HepG2 (cell line): ENCODE measurements at regions not wholly inside any gene's neighbourhood (a gene's known extent, or its start where the extent isn't known, plus 50 kb on each side); places are given as distances from the start of the nearest gene placed in this dataset.

Experiments used
- ATAC-seq: fragments of 200-7000 bp; cut with Tn5 transposase; 3 replicates; pipeline ENCODE4 v1.9.1; 2020; ENCODE audit warnings: mild to moderate bottlenecking, moderate library complexity
- BruUV-seq: library from RNA; stranded (reverse); fragments of 400-500 nt; replicated peaks from 2 replicates; lab custom pipeline; 2021; lab: Mats Ljungman, UMichigan
- CTCF ChIA-PET: fragments of 300-600 bp; formaldehyde crosslinking; extraction: SDS; loops from one replicate; lab custom pipeline; 2021; ENCODE audit warnings: low total read pairs, inconsistent platforms, low intra/inter-chr PET ratio; lab: Yijun Ruan, JAX
- POLR2A ChIA-PET: fragments of 350-600 bp; sonication (Branson Sonifier 250); formaldehyde crosslinking; loops from one replicate; lab custom pipeline; 2020; ENCODE audit warnings: antibody characterized with exemption, inconsistent platforms; lab: Yijun Ruan, JAX
- DNase-seq: peaks from one replicate; pipeline ENCODE4 v3.0.0-alpha.2; 2015; ENCODE audit warnings: low spot score
- FAIRE-seq: peaks from 3 replicates; lab custom pipeline; 2011; peaks lifted over from hg19 to GRCh38; lab: Jason Lieb, UNC
- H2AFZ ChIP-seq: one replicate; pipeline ENCODE4 v1.6.1; 2011; ENCODE audit warnings: low read length, inconsistent platforms
- H3K27ac ChIP-seq: fragments of 300-600 bp; 3 replicates; pipeline ENCODE4 v1.8.0; 2011; ENCODE audit warnings: mixed run types, mild to moderate bottlenecking, mixed read lengths, low read length, inconsistent platforms; ENCODE audit not compliant: insufficient read depth; ENCODE audit errors: extremely low read length
- H3K27me3 ChIP-seq, 2 experiments: fragments of 200-600 bp in 1 of 2; 2 replicates in 1 of 2; 3 replicates in 1 of 2; pipeline versions ENCODE4 v1.6.0 to v1.8.0; 2011; ENCODE audit warnings: low read length in 2 of 2, mild to moderate bottlenecking in 2 of 2, moderate library complexity in 2 of 2, inconsistent platforms in 1 of 2; ENCODE audit not compliant: insufficient read depth in 2 of 2, control insufficient read depth in 1 of 2
- H3K36me3 ChIP-seq, 2 experiments: fragments of 200-600 bp in 1 of 2; replicated peaks in 1 of 2; 2 replicates in 1 of 2; 3 replicates in 1 of 2; pipeline versions ENCODE4 v1.5.1 to v1.8.0; 2011; ENCODE audit warnings: low read length in 2 of 2, inconsistent platforms in 1 of 2; ENCODE audit not compliant: insufficient read depth in 2 of 2, control insufficient read depth in 1 of 2
- H3K4me1 ChIP-seq: 2 replicates; pipeline ENCODE4 v1.5.1; 2012; ENCODE audit warnings: low read length, inconsistent platforms; ENCODE audit not compliant: insufficient read depth
- H3K4me2 ChIP-seq: 2 replicates; pipeline ENCODE4 v1.6.0; 2011; ENCODE audit warnings: low read depth, low read length, inconsistent platforms
- H3K4me3 ChIP-seq, 3 experiments: fragments of 200-600 bp in 1 of 3; sonication (generic), shearing (Covaris generic) in 1 of 3; replicated peaks in 1 of 3; 2 replicates each; pipeline ENCODE4 v1.5.1; 2011 to 2016; ENCODE audit warnings: low read length in 3 of 3, inconsistent platforms in 2 of 3, low read depth in 2 of 3, mild to moderate bottlenecking in 2 of 3, control low read depth in 1 of 3, mixed read lengths in 1 of 3; ENCODE audit not compliant: insufficient read depth in 1 of 3
- H3K79me2 ChIP-seq: one replicate; pipeline ENCODE4 v1.6.1; 2011; ENCODE audit warnings: low read length, inconsistent platforms; ENCODE audit not compliant: insufficient read depth
- H3K9ac ChIP-seq: 2 replicates; pipeline ENCODE4 v1.6.0; 2011; ENCODE audit warnings: mild to moderate bottlenecking, low read depth, low read length, inconsistent platforms; ENCODE audit not compliant: insufficient read depth
- H3K9me3 ChIP-seq: 2 replicates; pipeline ENCODE4 v1.5.1; 2012; ENCODE audit warnings: mild to moderate bottlenecking, low read length
- H4K20me1 ChIP-seq: 2 replicates; pipeline ENCODE4 v1.6.0; 2011; ENCODE audit warnings: inconsistent platforms, mild to moderate bottlenecking, low read length, moderate library complexity; ENCODE audit not compliant: insufficient read depth
- CBFB ChIP-seq: sonication (generic); formaldehyde crosslinking; IDR thresholded peaks from 2 replicates; pipeline ENCODE4 v1.4.0; 2020; ENCODE audit warnings: missing genetic modification reagents
- HNF1A ChIP-seq, 2 experiments: sonication (generic) in 1 of 2; formaldehyde crosslinking in 1 of 2; IDR thresholded peaks; 2 replicates each; pipeline versions ENCODE4 v1.4.0 to v1.6.1; 2016 to 2020; ENCODE audit warnings: borderline replicate concordance in 1 of 2, low read depth in 1 of 2, mild to moderate bottlenecking in 1 of 2, missing genetic modification reagents in 1 of 2
- IRF9 ChIP-seq: sonication (generic); formaldehyde crosslinking; IDR thresholded peaks from 2 replicates; pipeline ENCODE4 v1.8.0; 2022; ENCODE audit warnings: missing genetic modification reagents, mild to moderate bottlenecking, borderline replicate concordance
- NCOA1 ChIP-seq: sonication (generic); formaldehyde crosslinking; IDR thresholded peaks from 2 replicates; pipeline ENCODE4 v1.9.0; 2021; ENCODE audit warnings: missing genetic modification reagents
- TEF ChIP-seq: sonication (generic); formaldehyde crosslinking; IDR thresholded peaks from 2 replicates; pipeline ENCODE4 v1.5.0; 2020; ENCODE audit warnings: missing genetic modification reagents
- TRIM24 ChIP-seq: sonication (generic); formaldehyde crosslinking; IDR thresholded peaks from 2 replicates; pipeline ENCODE4 v1.8.0; 2022; ENCODE audit warnings: mild to moderate bottlenecking, missing genetic modification reagents
- ZNF138 ChIP-seq: sonication (generic); formaldehyde crosslinking; IDR thresholded peaks from 2 replicates; pipeline ENCODE4 v1.5.0; 2020; ENCODE audit warnings: mild to moderate bottlenecking, low read depth, missing genetic modification reagents
- ZNF883 ChIP-seq: sonication (generic); formaldehyde crosslinking; IDR thresholded peaks from 2 replicates; pipeline ENCODE4 v1.5.1; 2020; ENCODE audit warnings: mild to moderate bottlenecking, missing genetic modification reagents; ENCODE audit errors: not compliant biosample characterization
- ZSCAN29 ChIP-seq: sonication (generic); formaldehyde crosslinking; conservative IDR thresholded peaks from 2 replicates; pipeline ENCODE4 v1.4.0; 2020; ENCODE audit warnings: mild to moderate bottlenecking, missing genetic modification reagents
- ZSCAN30 ChIP-seq: sonication (generic); formaldehyde crosslinking; IDR thresholded peaks from 2 replicates; pipeline ENCODE4 v1.5.0; 2020; ENCODE audit warnings: mild to moderate bottlenecking, missing genetic modification reagents
- WGBS: methylation state at CpG from one replicate; pipeline ENCODE4 v1.1.6; 2017; ENCODE audit warnings: low lambda C conversion rate; 5-methylcytosine and 5-hydroxymethylcytosine counted together
- in situ Hi-C: cut with HindIII; loops from 2 replicates; pipeline ENCODE4 v1.10.0; 2017; ENCODE audit warnings: low pct_unique_long_range_greater_than_20kb; ENCODE audit not compliant: extremely low pct_ligation_motif_present
- intact Hi-C: fragments of 100-400 bp; cut with micrococcal nuclease; formaldehyde crosslinking; loops from one replicate; pipeline ENCODE4 v1.10.0; 2022; ENCODE audit not compliant: unreplicated experiment

- ATAC-seq: no peak
- Histone ChIP-seq H2AFZ (no peak overlapping the region), H3K27ac (no peak overlapping the region), H3K4me1 (peaks cover 15% of the 10 kb centered on the region), H3K9me3 (no peaks in the 10 kb centered on the region)
- intact Hi-C loops: no loop called here
- 0% methylated on average over 2 of the region's 2 CpGs for WGBS
- FAIRE-seq: no peak
- TF ChIP-seq NCOA1 (CRISPR knock-in tag): no peak
- no peak for TF ChIP-seq ZSCAN30 (CRISPR knock-in tag)
- TF ChIP-seq IRF9 (CRISPR knock-in tag): no peak
- TF ChIP-seq ZNF138 (CRISPR knock-in tag): no peak
- TF ChIP-seq CBFB (CRISPR knock-in tag): no peak
- no peak for TF ChIP-seq ZSCAN29 (CRISPR knock-in tag)
- no peak for TF ChIP-seq ZNF883 (CRISPR knock-in tag)
- TF ChIP-seq TEF (CRISPR knock-in tag): no peak
- no peak for TF ChIP-seq HNF1A (IDR thresholded peaks at IDR 0.05; ENCODE audit: low read depth)
- no peak for TF ChIP-seq HNF1A (CRISPR knock-in tag; IDR thresholded peaks at IDR 0.05; ENCODE audit: borderline replicate concordance)
- TF ChIP-seq TRIM24 (CRISPR knock-in tag): no peak
- TF ChIP-seq, all 625 proteins: peak for 0
- BruUV-seq: no TSS peak
- Histone ChIP-seq H3K27me3 (no peaks in the 10 kb centered on the region), H3K79me2 (no peaks in the 10 kb centered on the region), H3K4me2 (no peak overlapping the region), H4K20me1 (no peaks in the 10 kb centered on the region), H3K9ac (no peak overlapping the region), H3K4me3 (no peak overlapping the region), H3K36me3 (no peaks in the 10 kb centered on the region)
- in situ Hi-C loops: loop anchor here (25.0 kb wide), 1 partner anchor 874 kb away; the partner anchor contains the start of gene MEIS1
- DNase-seq: no peak
- ChIA-PET CTCF (no interaction called here), POLR2A (no interaction called here)
Measured at GRCh38 chr2:67311536-67311935, 85.6 kb upstream of the ETAA1 start.
